Activated CD4-positive, alpha-beta T cell treated with anti-CD3 and anti-CD28 coated beads, Interleukin-2, amount 50 U/mL, for 16 hours (primary cell): ENCODE measurements at regions not wholly inside any gene's neighbourhood (a gene's known extent, or its start where the extent isn't known, plus 50 kb on each side); places are given as distances from the start of the nearest gene placed in this dataset.

Experiments
- DNase-seq: peaks from one replicate; pipeline ENCODE4 v3.0.0-alpha.2; 2020

DNA sequence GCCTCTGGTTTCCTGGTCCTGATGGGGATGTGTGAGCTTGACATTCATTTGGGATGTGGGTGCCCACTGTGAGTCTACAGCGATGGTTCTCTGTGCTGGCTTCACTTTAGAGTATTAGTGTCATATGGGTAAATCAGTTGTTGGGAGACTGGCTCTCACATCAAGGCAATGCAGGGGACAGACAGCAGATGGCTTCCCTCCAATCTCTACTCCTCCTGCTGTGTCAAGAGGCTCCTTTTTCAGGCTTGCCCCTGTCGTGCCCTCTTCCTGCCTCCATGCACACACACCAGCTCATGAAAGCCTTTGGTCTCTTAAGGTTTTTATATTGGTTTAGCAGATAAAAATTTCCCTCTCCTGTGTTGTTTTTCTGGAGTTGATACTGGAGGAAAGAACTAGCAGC is 315.6 kb downstream of the RDH14 start:
- DNase-seq, result no peak

GRCh38 chr2:18243816-18244215 is 316.6 kb downstream of the RDH14 start:
- no peak for DNase-seq

DNA sequence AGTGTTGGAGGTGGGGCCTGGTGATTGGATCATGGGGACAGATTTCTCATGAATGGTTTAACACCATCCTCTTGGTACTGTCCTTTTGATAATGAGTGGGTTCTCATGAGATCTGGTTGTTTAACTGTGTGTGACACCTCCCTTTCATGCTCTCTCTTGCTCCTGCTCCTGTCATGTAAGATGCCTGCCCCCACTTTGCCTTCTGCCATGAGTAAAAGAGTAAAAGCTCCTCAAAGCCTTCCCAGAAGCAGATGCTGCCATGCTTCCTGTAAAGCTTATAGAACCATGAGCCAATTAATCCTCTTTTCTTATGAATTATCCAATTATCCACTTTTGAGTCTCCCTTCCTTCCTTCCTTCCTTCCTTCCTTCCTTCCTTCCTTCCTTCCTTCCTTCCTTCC is 317.7 kb downstream of the RDH14 start:
- DNase-seq, result no peak

GRCh38 chr2:18238209-18238608 is 322.2 kb downstream of the RDH14 start:
- DNase-seq, result no peak

DNA sequence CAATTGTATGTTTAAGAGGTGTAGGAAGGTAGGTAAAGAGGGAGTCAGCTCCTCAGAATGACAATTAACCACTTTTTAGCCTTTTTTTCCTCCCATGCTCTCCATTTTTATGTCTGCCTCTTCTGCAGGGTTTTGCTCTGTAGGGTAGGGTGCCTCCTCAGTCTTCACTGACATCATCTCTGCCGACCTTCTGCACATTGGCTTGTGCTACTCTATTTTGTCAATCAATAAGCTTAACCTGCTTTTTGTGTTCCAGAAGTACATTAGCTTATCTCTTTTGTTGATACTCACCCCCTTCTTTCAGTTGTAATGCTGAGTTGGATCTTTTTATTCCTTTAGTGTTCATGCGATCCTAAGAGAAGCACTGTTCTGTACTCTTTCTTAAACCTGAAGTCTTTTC is 323.2 kb downstream of the RDH14 start:
- no peak for DNase-seq

DNA sequence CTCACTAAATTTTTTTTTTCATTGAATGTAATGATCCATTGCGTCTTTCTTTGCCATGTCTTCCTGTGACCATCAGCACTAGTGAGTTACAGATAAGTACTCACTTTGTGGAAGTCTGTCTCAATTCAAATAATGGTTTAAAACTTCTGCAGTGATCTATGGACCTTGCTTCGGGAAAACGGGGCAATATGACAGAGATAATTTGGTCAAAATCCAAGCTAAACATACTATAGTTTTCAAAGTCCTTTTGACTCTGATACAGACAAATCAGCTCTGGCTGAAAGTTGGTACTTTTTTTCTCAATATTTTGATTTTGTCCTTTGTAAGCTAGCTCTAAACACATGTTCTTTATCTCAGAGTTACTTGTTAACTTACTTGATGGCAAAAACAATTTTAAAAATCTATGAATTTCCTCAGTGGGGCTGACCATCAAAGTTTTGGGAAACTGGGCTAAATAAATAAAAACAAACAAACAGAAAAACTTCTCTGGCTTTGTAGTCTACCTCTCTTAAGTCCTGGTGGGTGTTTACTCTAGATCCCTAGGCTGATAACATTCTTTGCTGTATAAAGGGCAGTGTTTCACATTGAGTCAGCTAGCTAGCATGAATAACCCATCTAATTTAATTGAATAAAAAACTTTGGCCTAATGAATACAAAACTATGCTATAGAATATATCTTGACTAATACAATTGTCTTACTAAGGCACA is 327.6 kb downstream of the RDH14 start:
- DNase-seq, result no peak

DNA sequence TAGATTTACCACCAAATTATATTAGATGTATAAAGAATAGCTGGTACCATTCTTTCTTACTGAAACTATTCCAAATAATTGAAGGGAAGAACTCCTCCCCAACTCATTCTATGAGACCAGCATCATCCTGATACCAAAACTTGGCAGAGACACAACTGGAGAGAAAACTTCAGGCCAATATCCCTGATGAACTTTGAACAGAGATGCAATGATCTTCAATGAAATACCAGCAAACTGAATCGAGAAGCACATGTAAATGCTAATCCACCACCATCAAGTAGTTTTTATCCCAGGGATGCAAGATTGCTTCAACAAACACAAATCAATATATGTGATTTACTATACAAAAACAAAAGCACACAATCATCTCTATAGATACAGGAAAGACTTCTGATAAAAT is 329.8 kb downstream of the RDH14 start:
- no peak for DNase-seq

- DNase-seq, result no peak
Measured at GRCh38 chr2:18219676-18220075, 340.8 kb downstream of the RDH14 start.

- DNase-seq, result no peak
Measured at GRCh38 chr2:18218160-18218933, 339.9 kb downstream of the KCNS3 start.

DNA sequence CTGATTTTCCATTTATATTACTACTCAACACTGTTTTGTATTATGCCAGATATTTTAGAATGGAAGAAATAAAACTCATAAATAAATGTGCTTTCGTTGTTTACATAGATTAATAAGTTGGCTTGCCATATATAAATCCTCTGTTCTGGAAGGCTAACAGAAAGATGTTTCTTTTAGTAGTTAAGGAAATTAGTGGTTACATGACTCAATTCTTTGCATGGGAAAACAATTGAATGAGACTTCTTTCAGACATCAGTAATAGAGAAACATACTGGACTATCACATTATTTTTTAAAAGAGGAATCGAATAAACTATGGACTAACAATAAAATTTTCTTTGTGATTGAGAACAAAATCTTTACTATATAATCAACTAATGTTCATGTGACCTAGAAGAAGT is 336.5 kb downstream of the KCNS3 start:
- no peak for DNase-seq

DNA sequence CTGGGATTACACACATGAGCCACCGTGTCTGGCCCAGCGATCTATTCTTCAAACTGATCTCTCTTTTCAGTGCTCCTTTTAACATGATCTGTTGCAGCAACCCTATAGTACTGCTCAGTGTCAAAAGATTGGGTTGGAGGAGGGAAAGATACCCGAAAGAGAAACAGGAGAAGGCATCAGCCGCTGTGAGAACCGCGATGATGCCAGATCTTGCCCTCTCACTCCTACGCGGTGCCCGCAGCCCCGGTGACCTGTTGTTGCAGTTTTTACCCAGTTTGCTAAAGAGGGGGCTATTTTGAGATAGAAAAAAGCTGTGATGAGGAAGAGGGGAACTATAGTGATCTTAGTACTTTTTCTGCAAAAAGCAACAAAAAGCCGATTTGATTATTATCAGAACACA is 335.5 kb downstream of the KCNS3 start:
- no peak for DNase-seq

- no peak for DNase-seq
Measured at GRCh38 chr2:18209934-18210639, 331.6 kb downstream of the KCNS3 start.

DNA sequence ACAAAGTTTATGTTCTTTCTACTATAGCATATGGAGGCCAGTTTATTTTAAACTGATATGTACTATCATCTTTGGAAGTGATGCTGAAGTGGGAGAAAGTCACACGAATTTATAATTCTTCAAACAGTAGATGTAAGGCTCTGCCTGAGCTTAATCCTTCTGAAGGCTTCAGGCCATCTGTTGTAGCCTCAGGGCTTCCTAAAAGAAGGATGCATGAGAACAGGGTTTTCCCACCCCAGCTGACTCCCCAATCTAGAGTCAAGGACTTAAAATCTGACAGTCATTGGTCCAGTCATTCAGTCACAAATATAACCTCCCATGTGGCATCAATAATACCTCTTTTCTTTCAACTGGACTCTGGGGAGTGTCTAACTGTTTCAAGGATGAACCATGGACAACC is 330.5 kb downstream of the KCNS3 start:
- DNase-seq, result no peak

GRCh38 chr2:18200771-18201170 is 322.3 kb downstream of the KCNS3 start:
- no peak for DNase-seq

DNA sequence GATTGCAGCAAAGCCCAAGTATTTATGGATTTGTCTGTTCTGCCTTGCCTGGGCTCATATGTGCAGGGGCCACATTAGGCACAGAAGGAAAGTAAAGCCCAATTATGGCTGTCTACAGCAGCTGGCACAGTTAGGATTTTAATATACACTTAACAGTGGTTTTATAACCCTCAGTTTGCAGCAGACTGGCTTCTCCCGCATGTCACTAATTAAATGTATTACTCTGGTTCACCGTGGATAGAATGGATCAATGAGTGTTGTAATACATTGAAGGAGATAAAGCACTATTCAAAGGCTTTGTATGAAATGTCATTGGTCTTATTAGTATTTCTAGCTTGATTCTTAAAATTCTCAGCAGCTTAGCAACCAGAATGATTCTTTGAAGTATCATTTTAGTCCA is 320.2 kb downstream of the KCNS3 start:
- DNase-seq, result no peak

DNA sequence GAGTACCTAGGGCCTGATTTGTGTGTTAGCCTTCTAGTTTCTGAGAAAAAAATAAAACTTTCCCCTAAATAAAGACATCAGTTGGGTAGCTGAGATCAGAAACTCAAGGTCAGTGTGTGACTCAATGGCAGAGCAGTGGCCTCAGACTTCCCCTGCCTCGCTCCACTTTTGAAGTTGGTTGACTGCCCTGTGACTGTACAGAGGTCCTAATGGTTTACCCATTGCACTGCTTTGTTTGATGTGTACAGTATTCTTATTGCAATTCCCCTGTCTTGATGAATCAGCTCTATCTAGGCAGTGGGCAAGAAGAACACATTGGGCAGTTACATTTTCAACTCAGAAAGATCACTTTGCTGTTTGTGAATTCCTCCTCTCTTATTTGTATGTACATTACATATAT is 315.7 kb downstream of the KCNS3 start:
- no peak for DNase-seq

DNA sequence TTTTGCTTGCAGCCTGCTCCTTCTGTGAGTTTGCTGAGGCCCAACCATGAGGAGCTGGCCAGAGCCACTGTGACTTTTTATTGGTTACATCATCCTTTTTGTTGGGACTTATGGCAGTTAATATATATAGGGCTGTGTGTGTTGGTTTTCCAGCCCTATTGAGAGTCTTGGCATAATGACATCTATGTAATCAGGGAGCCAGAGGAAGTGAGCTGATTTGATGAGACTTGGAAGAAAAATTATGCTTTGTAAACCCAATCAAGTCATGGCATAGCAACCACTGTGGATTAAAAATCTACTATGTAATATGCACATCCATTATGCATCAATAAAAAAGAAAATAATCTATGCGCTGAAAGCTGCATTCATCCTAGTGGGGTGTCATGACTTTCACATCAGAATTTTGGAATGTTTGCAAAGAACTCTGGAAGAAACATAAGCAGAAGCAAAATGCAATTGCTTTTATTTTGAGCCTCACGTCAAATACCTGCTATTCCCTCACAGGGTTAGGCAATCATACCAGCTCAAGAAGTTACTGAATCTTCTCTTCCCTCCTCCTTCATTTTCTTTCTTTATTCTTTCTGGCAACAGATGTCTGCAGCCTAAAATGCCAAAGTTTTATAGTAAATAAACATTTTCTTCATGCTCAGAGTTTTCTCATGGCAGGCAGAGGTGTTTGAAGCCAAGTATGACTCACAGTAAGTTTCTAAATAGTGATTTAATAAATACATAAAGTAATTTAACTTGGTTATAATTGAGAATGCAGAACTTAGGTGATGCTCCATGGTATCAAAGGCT is 308.5 kb downstream of the KCNS3 start:
- DNase-seq, result no peak

- DNase-seq, result no peak
Measured at GRCh38 chr2:18182861-18183260, 304.4 kb downstream of the KCNS3 start.

DNA sequence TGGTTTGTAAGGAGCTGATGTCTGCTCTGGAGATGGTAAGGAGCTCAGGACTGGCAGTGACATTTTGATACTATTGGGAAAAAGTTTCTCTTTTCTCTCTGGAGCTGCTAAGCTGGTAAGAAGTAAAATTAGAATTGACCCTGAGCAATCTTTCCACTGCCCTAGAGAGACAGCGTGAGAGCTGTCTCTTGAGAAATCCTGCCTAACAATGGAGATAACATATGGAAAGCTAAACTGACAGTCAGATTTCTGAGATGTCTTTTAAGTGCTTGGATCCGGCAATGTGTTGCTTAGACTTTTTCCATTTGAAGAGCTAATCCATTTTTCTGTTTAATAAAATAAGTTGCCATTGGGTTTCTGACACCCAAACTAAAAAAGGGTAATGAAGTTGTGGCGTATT is 302.4 kb downstream of the KCNS3 start:
- no peak for DNase-seq

GRCh38 chr2:18180031-18180610 is 301.7 kb downstream of the KCNS3 start:
- no peak for DNase-seq

- DNase-seq, result peak; percentile 43
Measured at GRCh38 chr2:18178736-18179349, 300.4 kb downstream of the KCNS3 start.

GRCh38 chr2:18176679-18177215 is 298.3 kb downstream of the KCNS3 start:
- no peak for DNase-seq
